ENCODE measurements at regions not wholly inside any gene's neighbourhood (a gene's known extent, or its start where the extent isn't known, plus 50 kb on each side); places are given as distances from the start of the nearest gene placed in this dataset.

GRCh38 chr3:177818712-177819240 is 621.5 kb upstream of the TBL1XR1 start:
- DNase-seq (ENCODE audit: low spot score) = no peak

GRCh38 chr3:177820683-177821316 is 623.5 kb upstream of the TBL1XR1 start:
- no peak for DNase-seq (ENCODE audit: low spot score)

- DNase-seq (ENCODE audit: low spot score) = no peak
Observed at GRCh38 chr3:177822681-177823096, 625.4 kb upstream of the TBL1XR1 start.

GRCh38 chr3:177823701-177824189 is 626.5 kb upstream of the TBL1XR1 start:
- DNase-seq (ENCODE audit: low spot score) = no peak

- no peak for DNase-seq (ENCODE audit: low spot score)
Observed at GRCh38 chr3:177824190-177824786, 627.0 kb upstream of the TBL1XR1 start.

GRCh38 chr3:177824841-177825240 is 627.6 kb upstream of the TBL1XR1 start:
- DNase-seq (ENCODE audit: low spot score) = no peak

- DNase-seq (ENCODE audit: low spot score) = no peak
Observed at GRCh38 chr3:177826253-177826652, 629.0 kb upstream of the TBL1XR1 start.

GRCh38 chr3:177827511-177828207 is 630.4 kb upstream of the TBL1XR1 start:
- no peak for DNase-seq (ENCODE audit: low spot score)

- DNase-seq (ENCODE audit: low spot score) = no peak
Observed at GRCh38 chr3:177828208-177828565, 630.9 kb upstream of the TBL1XR1 start.

- no peak for DNase-seq (ENCODE audit: low spot score)
Observed at GRCh38 chr3:177830411-177830849, 633.1 kb upstream of the TBL1XR1 start.

GRCh38 chr3:177831361-177831760 is 634.1 kb upstream of the TBL1XR1 start:
- DNase-seq (ENCODE audit: low spot score) = no peak

GRCh38 chr3:177832880-177833279 is 635.6 kb upstream of the TBL1XR1 start:
- DNase-seq (ENCODE audit: low spot score) = no peak

GRCh38 chr3:177833332-177833731 is 636.0 kb upstream of the TBL1XR1 start:
- no peak for DNase-seq (ENCODE audit: low spot score)

GRCh38 chr3:177835008-177835407 is 637.7 kb upstream of the TBL1XR1 start:
- DNase-seq (ENCODE audit: low spot score) = no peak

GRCh38 chr3:177835917-177836316 is 638.6 kb upstream of the TBL1XR1 start:
- DNase-seq (ENCODE audit: low spot score) = no peak

GRCh38 chr3:177836671-177837070 is 639.4 kb upstream of the TBL1XR1 start:
- no peak for DNase-seq (ENCODE audit: low spot score)

- no peak for DNase-seq (ENCODE audit: low spot score)
Observed at GRCh38 chr3:177837951-177838655, 640.8 kb upstream of the TBL1XR1 start.

GRCh38 chr3:177838766-177839350 is 641.6 kb upstream of the TBL1XR1 start:
- DNase-seq (ENCODE audit: low spot score) = no peak

- DNase-seq (ENCODE audit: low spot score) = no peak
Observed at GRCh38 chr3:177842302-177842701, 645.0 kb upstream of the TBL1XR1 start.

GRCh38 chr3:177842743-177843734 is 645.8 kb upstream of the TBL1XR1 start:
- no peak for DNase-seq (ENCODE audit: low spot score)

Measured in iPS-NIHi11 (cell line).